ENCODE measurements at regions not wholly inside any gene's neighbourhood (a gene's known extent, or its start where the extent isn't known, plus 50 kb on each side); places are given as distances from the start of the nearest gene placed in this dataset.

- Histone ChIP-seq H3K4me3 (ENCODE audit: insufficient read depth in 1 of 2, low read depth in 1 of 2, low read length in 2 of 2) (no peak overlapping the region), H4K8ac (ENCODE audit: low read length) (no peak overlapping the region), H2BK5ac (ENCODE audit: low read depth, low read length, poor library complexity, severe bottlenecking) (no peak overlapping the region), H3K18ac (ENCODE audit: low read depth in 1 of 2, low read length in 2 of 2) (no peak overlapping the region), H3K4me2 (ENCODE audit: low read length, poor library complexity, severe bottlenecking) (no peak overlapping the region), H3K14ac (ENCODE audit: low read length in 2 of 2) (no peak overlapping the region), H3K4ac (ENCODE audit: low read depth in 1 of 2, low read length in 2 of 2) (no peak overlapping the region), H2BK15ac (ENCODE audit: low read depth, poor library complexity, severe bottlenecking) (no peak overlapping the region), H4K91ac (ENCODE audit: low read length) (no peak overlapping the region), H3K9me3 (ENCODE audit: control insufficient read depth, low read length) (no peaks in the 10 kb centered on the region), H2BK120ac (ENCODE audit: low read depth, low read length) (no peak overlapping the region), H2AK5ac (ENCODE audit: low read length, severe bottlenecking) (no peak overlapping the region), H3K36me3 (ENCODE audit: control insufficient read depth in 1 of 2, insufficient read depth in 2 of 2, low read depth in 1 of 2, low read length in 2 of 2) (no peaks in the 10 kb centered on the region), H3K9ac (ENCODE audit: low read length) (no peak overlapping the region), H3K23ac (ENCODE audit: low read length in 2 of 2) (no peak overlapping the region), H2AFZ (ENCODE audit: low read depth, low read length) (no peak overlapping the region), H3K79me1 (replicated peaks; ENCODE audit: low read length, poor library complexity, severe bottlenecking) (no peaks in the 10 kb centered on the region), H3K27me3 (ENCODE audit: control insufficient read depth in 1 of 2, insufficient read depth in 1 of 2, low read length in 2 of 2) (no peaks in the 10 kb centered on the region), H3K27ac (ENCODE audit: low read length, poor library complexity, severe bottlenecking) (no peak overlapping the region), H3K4me1 (ENCODE audit: control insufficient read depth, insufficient read depth, low read depth, low read length) (peaks cover 2% of the 10 kb centered on the region), H2BK12ac (ENCODE audit: low read length in 2 of 2) (no peak overlapping the region)
- 70% methylated on average over 3 of the region's 4 CpGs for WGBS
- no peak for DNase-seq
Measured at GRCh38 chr4:108533245-108533844, 87.0 kb upstream of the RPL34 start.

DNA sequence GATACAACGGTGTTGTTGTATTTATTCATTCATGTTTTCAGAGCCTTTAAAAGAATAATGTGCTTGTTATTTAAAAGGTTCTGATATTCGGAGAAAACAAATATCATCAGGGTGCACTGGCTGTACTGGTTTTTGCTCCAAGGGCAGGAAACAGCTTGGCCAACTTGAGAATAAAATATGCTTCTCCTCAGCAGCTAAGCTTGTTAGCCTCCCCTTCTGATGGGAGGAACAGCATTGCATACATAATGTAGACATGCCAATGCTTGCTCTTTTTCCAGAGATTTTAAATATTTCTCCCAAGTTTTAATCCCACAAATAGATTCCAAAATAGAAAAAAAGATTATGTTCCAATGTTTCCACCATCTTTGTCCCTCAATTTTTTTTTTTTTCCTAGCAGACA lies 87.6 kb upstream of the RPL34 start:
- Histone ChIP-seq H3K9me3 (ENCODE audit: control insufficient read depth, low read length) (no peaks in the 10 kb centered on the region), H2BK5ac (ENCODE audit: low read depth, low read length, poor library complexity, severe bottlenecking) (no peak overlapping the region), H2BK120ac (ENCODE audit: low read depth, low read length) (no peak overlapping the region), H3K27ac (ENCODE audit: low read length, poor library complexity, severe bottlenecking) (no peak overlapping the region), H2AK5ac (ENCODE audit: low read length, severe bottlenecking) (no peak overlapping the region), H4K91ac (ENCODE audit: low read length) (no peak overlapping the region), H3K18ac (ENCODE audit: low read depth in 1 of 2, low read length in 2 of 2) (no peak overlapping the region), H3K27me3 (ENCODE audit: control insufficient read depth in 1 of 2, insufficient read depth in 1 of 2, low read length in 2 of 2) (no peaks in the 10 kb centered on the region), H3K36me3 (ENCODE audit: control insufficient read depth in 1 of 2, insufficient read depth in 2 of 2, low read depth in 1 of 2, low read length in 2 of 2) (no peaks in the 10 kb centered on the region), H3K4me3 (ENCODE audit: insufficient read depth in 1 of 2, low read depth in 1 of 2, low read length in 2 of 2) (no peak overlapping the region), H3K9ac (ENCODE audit: low read length) (no peak overlapping the region), H3K4me1 (ENCODE audit: control insufficient read depth, insufficient read depth, low read depth, low read length) (peaks cover 2% of the 10 kb centered on the region), H3K23ac (ENCODE audit: low read length in 2 of 2) (no peak overlapping the region), H3K79me1 (replicated peaks; ENCODE audit: low read length, poor library complexity, severe bottlenecking) (no peaks in the 10 kb centered on the region), H2BK15ac (ENCODE audit: low read depth, poor library complexity, severe bottlenecking) (no peak overlapping the region), H3K4me2 (ENCODE audit: low read length, poor library complexity, severe bottlenecking) (no peak overlapping the region), H2AFZ (ENCODE audit: low read depth, low read length) (no peak overlapping the region), H3K14ac (ENCODE audit: low read length in 2 of 2) (no peak overlapping the region), H3K4ac (ENCODE audit: low read depth in 1 of 2, low read length in 2 of 2) (no peak overlapping the region), H4K8ac (ENCODE audit: low read length) (no peak overlapping the region), H2BK12ac (ENCODE audit: low read length in 2 of 2) (no peak overlapping the region)
- 98% methylated on average over 2 of the region's 2 CpGs for WGBS
- no peak for DNase-seq

DNA sequence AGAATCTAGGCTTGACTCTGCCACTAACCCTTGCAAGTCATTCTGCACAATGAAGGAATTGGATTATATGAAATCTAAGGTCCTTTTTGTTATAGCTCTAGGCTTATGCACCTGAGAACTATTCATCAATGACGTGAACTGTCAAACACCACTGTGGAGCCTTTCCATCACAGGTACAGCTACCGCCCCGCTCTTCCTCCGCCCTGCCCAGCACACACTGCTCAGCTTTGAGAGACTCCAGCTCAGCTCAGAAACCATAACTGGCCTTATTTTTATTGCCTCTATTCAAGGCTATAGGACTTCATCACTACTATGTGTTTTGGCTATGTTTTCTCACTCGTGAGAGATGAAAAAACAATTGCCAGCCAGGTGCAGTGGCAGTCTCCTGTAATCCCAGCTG lies 88.2 kb upstream of the RPL34 start:
- H2AK5ac ChIP-seq (ENCODE audit: low read length, severe bottlenecking), result no peak overlapping the region
- H2AFZ ChIP-seq (ENCODE audit: low read depth, low read length), result no peak overlapping the region
- no peak overlapping the region for H2BK120ac ChIP-seq (ENCODE audit: low read depth, low read length)
- H4K91ac ChIP-seq (ENCODE audit: low read length), result no peak overlapping the region
- no peak overlapping the region for H3K23ac ChIP-seq (ENCODE audit: low read length in 2 of 2)
- H3K4ac ChIP-seq (ENCODE audit: low read depth in 1 of 2, low read length in 2 of 2), result no peak overlapping the region
- no peak overlapping the region for H4K8ac ChIP-seq (ENCODE audit: low read length)
- no peak overlapping the region for H3K18ac ChIP-seq (ENCODE audit: low read depth in 1 of 2, low read length in 2 of 2)
- H3K27ac ChIP-seq (ENCODE audit: low read length, poor library complexity, severe bottlenecking), result no peak overlapping the region
- no peaks in the 10 kb centered on the region for H3K9me3 ChIP-seq (ENCODE audit: control insufficient read depth, low read length)
- H3K4me2 ChIP-seq (ENCODE audit: low read length, poor library complexity, severe bottlenecking), result no peak overlapping the region
- no peaks in the 10 kb centered on the region for H3K79me1 ChIP-seq (replicated peaks; ENCODE audit: low read length, poor library complexity, severe bottlenecking)
- peaks cover 2% of the 10 kb centered on the region for H3K4me1 ChIP-seq (ENCODE audit: control insufficient read depth, insufficient read depth, low read depth, low read length)
- no peak overlapping the region for H3K14ac ChIP-seq (ENCODE audit: low read length in 2 of 2)
- H2BK12ac ChIP-seq (ENCODE audit: low read length in 2 of 2), result no peak overlapping the region
- H2BK5ac ChIP-seq (ENCODE audit: low read depth, low read length, poor library complexity, severe bottlenecking), result no peak overlapping the region
- no peak for DNase-seq
- no peaks in the 10 kb centered on the region for H3K27me3 ChIP-seq (ENCODE audit: control insufficient read depth in 1 of 2, insufficient read depth in 1 of 2, low read length in 2 of 2)
- WGBS, result 94% methylated on average over 5 of the region's 5 CpGs
- no peak overlapping the region for H3K4me3 ChIP-seq (ENCODE audit: insufficient read depth in 1 of 2, low read depth in 1 of 2, low read length in 2 of 2)
- no peak overlapping the region for H3K9ac ChIP-seq (ENCODE audit: low read length)
- no peaks in the 10 kb centered on the region for H3K36me3 ChIP-seq (ENCODE audit: control insufficient read depth in 1 of 2, insufficient read depth in 2 of 2, low read depth in 1 of 2, low read length in 2 of 2)
- no peak overlapping the region for H2BK15ac ChIP-seq (ENCODE audit: low read depth, poor library complexity, severe bottlenecking)

DNA sequence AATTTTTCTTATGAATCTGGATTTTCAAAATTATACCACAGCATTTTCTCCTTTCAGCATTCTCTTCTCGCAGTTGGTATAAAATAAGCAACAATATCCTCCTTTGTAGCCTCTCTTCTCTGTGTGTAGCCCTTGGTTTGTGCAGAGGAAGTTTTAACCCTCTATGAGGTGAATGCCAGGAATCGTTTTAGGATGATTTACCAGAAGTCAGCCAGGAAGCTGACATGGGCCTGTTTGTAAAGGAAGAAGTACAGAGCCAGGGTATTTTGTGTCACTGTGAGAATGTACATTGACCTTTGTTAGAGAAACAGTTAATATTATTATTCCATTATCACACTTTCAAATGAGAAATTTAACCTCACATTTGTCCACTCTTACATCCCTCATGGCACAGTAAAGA lies 88.9 kb upstream of the RPL34 start:
- H3K27ac ChIP-seq (ENCODE audit: low read length, poor library complexity, severe bottlenecking), result no peak overlapping the region
- WGBS, result 63% methylated on average over 2 of the region's 2 CpGs
- no peak overlapping the region for H4K8ac ChIP-seq (ENCODE audit: low read length)
- no peak overlapping the region for H2BK120ac ChIP-seq (ENCODE audit: low read depth, low read length)
- H3K18ac ChIP-seq (ENCODE audit: low read depth in 1 of 2, low read length in 2 of 2), result no peak overlapping the region
- no peak overlapping the region for H3K23ac ChIP-seq (ENCODE audit: low read length in 2 of 2)
- no peak overlapping the region for H3K9ac ChIP-seq (ENCODE audit: low read length)
- H2BK15ac ChIP-seq (ENCODE audit: low read depth, poor library complexity, severe bottlenecking), result no peak overlapping the region
- no peak overlapping the region for H3K4ac ChIP-seq (ENCODE audit: low read depth in 1 of 2, low read length in 2 of 2)
- peaks cover 2% of the 10 kb centered on the region for H3K4me1 ChIP-seq (ENCODE audit: control insufficient read depth, insufficient read depth, low read depth, low read length)
- H3K14ac ChIP-seq (ENCODE audit: low read length in 2 of 2), result no peak overlapping the region
- no peaks in the 10 kb centered on the region for H3K36me3 ChIP-seq (ENCODE audit: control insufficient read depth in 1 of 2, insufficient read depth in 2 of 2, low read depth in 1 of 2, low read length in 2 of 2)
- no peak overlapping the region for H2BK12ac ChIP-seq (ENCODE audit: low read length in 2 of 2)
- no peak overlapping the region for H4K91ac ChIP-seq (ENCODE audit: low read length)
- no peaks in the 10 kb centered on the region for H3K9me3 ChIP-seq (ENCODE audit: control insufficient read depth, low read length)
- no peaks in the 10 kb centered on the region for H3K27me3 ChIP-seq (ENCODE audit: control insufficient read depth in 1 of 2, insufficient read depth in 1 of 2, low read length in 2 of 2)
- no peak overlapping the region for H2AK5ac ChIP-seq (ENCODE audit: low read length, severe bottlenecking)
- H2AFZ ChIP-seq (ENCODE audit: low read depth, low read length), result no peak overlapping the region
- H2BK5ac ChIP-seq (ENCODE audit: low read depth, low read length, poor library complexity, severe bottlenecking), result no peak overlapping the region
- no peak for DNase-seq
- H3K4me2 ChIP-seq (ENCODE audit: low read length, poor library complexity, severe bottlenecking), result no peak overlapping the region
- H3K79me1 ChIP-seq (replicated peaks; ENCODE audit: low read length, poor library complexity, severe bottlenecking), result no peaks in the 10 kb centered on the region
- no peak overlapping the region for H3K4me3 ChIP-seq (ENCODE audit: insufficient read depth in 1 of 2, low read depth in 1 of 2, low read length in 2 of 2)
